ENCODE measurements at regions not wholly inside any gene's neighbourhood (a gene's known extent, or its start where the extent isn't known, plus 50 kb on each side); places are given as distances from the start of the nearest gene placed in this dataset.
"Not testable (repeated sequence)": the region's sequence is repeated elsewhere in the genome, so short reads cannot be mapped to it uniquely, and the experiment has no call there.

DNA sequence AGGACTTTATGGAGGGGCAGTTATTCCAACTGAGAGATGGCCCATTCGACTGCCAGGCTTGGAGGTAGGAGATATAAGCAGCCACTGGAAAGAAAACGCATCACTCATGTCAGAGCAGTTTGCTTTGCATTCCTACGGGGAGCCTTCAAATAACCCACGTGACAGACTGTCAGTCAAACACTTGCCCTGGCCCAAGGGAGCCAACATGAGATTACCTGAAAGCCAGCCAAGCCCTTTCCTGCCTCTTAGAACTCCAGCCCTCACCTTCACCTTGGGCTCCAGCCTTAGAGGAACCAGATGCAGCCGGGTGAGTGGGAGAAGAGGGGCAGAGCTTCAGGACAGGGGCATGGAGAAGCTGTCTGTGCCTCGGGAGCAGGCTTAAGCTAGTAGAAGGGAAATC is 95.3 kb upstream of the CXCL13 start:
- H3K4me3 ChIP-seq (ENCODE audit: low read length), result no peak overlapping the region
- H3K4me1 Mint-ChIP-seq, result no peaks in the 10 kb centered on the region
- DNase-seq, result no peak
- no peaks in the 10 kb centered on the region for H3K4me1 ChIP-seq (ENCODE audit: control insufficient read depth, insufficient read depth, low read length)
- WGBS (ENCODE audit: insufficient coverage), result 84% methylated on average over 6 of the region's 6 CpGs
- no peaks in the 10 kb centered on the region for H3K36me3 ChIP-seq (ENCODE audit: control insufficient read depth, insufficient read depth, low read length)
- H3K36me3 Mint-ChIP-seq, result no peaks in the 10 kb centered on the region
- H3K27me3 Mint-ChIP-seq (ENCODE audit: low read depth in 2 of 2), result no peaks in the 10 kb centered on the region
- ATAC-seq, result no peak
- no peaks in the 10 kb centered on the region for H3K9me3 Mint-ChIP-seq
- no peaks in the 10 kb centered on the region for H3K9me3 ChIP-seq (ENCODE audit: control insufficient read depth, insufficient read depth, low read length)
- intact Hi-C loops (cut with micrococcal nuclease), result no loop called here
- H3K27ac ChIP-seq (ENCODE audit: low read length), result no peak overlapping the region
- H3K27me3 ChIP-seq (ENCODE audit: control insufficient read depth, insufficient read depth, low read length), result no peaks in the 10 kb centered on the region
- H3K4me3 Mint-ChIP-seq, result no peak overlapping the region
- TF ChIP-seq, protein P1, sequence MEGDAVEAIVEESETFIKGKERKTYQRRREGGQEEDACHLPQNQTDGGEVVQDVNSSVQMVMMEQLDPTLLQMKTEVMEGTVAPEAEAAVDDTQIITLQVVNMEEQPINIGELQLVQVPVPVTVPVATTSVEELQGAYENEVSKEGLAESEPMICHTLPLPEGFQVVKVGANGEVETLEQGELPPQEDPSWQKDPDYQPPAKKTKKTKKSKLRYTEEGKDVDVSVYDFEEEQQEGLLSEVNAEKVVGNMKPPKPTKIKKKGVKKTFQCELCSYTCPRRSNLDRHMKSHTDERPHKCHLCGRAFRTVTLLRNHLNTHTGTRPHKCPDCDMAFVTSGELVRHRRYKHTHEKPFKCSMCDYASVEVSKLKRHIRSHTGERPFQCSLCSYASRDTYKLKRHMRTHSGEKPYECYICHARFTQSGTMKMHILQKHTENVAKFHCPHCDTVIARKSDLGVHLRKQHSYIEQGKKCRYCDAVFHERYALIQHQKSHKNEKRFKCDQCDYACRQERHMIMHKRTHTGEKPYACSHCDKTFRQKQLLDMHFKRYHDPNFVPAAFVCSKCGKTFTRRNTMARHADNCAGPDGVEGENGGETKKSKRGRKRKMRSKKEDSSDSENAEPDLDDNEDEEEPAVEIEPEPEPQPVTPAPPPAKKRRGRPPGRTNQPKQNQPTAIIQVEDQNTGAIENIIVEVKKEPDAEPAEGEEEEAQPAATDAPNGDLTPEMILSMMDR (IDR thresholded peaks at IDR 0.05), result no peak
- H3K27ac Mint-ChIP-seq, result no peak overlapping the region

DNA sequence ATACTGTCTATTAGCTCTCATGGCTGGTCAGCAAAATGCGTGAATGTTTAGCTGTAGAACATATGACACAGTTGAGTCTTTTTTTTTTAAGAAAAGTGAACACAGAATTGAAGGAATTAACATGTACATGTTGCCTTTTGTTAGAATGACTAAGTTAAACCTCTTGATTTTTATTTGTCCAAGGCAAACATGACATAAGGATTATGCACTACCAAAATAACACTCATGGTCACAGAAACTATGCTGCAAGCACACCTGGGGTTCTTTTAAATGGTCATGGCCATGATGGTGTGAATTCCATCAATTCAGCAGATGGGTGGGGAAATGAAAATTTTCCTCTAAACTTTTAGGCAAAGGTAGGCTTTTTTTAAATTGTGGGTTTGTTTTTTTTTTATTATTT is 80.1 kb upstream of the CXCL13 start:
- no peaks in the 10 kb centered on the region for H3K36me3 Mint-ChIP-seq
- WGBS (ENCODE audit: insufficient coverage), result 93% methylated on average over 1 of the region's 1 CpG
- H3K4me1 Mint-ChIP-seq, result no peaks in the 10 kb centered on the region
- Histone ChIP-seq H3K27me3 (ENCODE audit: control insufficient read depth, insufficient read depth, low read length) (no peaks in the 10 kb centered on the region), H3K4me1 (ENCODE audit: control insufficient read depth, insufficient read depth, low read length) (no peaks in the 10 kb centered on the region), H3K9me3 (ENCODE audit: control insufficient read depth, insufficient read depth, low read length) (no peaks in the 10 kb centered on the region), H3K36me3 (ENCODE audit: control insufficient read depth, insufficient read depth, low read length) (no peaks in the 10 kb centered on the region), H3K4me3 (ENCODE audit: low read length) (no peak overlapping the region), H3K27ac (ENCODE audit: low read length) (no peak overlapping the region)
- intact Hi-C loops (cut with micrococcal nuclease), result no loop called here
- DNase-seq (no peak), ATAC-seq (no peak)
- H3K4me3 Mint-ChIP-seq, result no peak overlapping the region
- H3K9me3 Mint-ChIP-seq, result peaks cover 0 to 6% of the 10 kb centered on the region in 2 donors
- TF ChIP-seq, protein P1 (IDR thresholded peaks at IDR 0.05), result no peak
- H3K27ac Mint-ChIP-seq, result no peak overlapping the region
- H3K27me3 Mint-ChIP-seq (ENCODE audit: low read depth in 2 of 2), result peaks cover 0 to 7% of the 10 kb centered on the region in 2 donors

DNA sequence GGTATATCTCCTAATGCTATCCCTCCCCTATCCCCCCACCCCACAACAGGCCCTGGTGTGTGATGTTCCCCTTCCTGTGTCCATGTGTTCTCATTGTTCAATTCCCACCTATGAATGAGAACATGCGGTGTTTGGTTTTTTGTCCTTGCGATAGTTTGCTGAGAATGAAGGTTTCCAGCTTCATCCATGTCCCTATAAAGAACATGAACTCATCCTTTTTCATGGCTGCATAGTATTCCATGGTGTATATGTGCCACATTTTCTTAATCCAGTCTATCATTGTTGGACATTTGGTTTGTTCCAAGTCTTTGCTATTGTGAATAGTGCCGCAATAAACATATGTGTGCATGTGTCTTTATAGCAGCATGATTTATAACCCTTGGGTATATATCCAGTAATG is 77.7 kb upstream of the CXCL13 start:
- H3K36me3 ChIP-seq (ENCODE audit: control insufficient read depth, insufficient read depth, low read length); DNase-seq; H3K9me3 Mint-ChIP-seq; intact Hi-C loops (cut with micrococcal nuclease); ATAC-seq; H3K4me1 ChIP-seq (ENCODE audit: control insufficient read depth, insufficient read depth, low read length); H3K4me3 Mint-ChIP-seq; H3K4me1 Mint-ChIP-seq; H3K27me3 ChIP-seq (ENCODE audit: control insufficient read depth, insufficient read depth, low read length); H3K27me3 Mint-ChIP-seq (ENCODE audit: low read depth in 2 of 2); H3K27ac ChIP-seq (ENCODE audit: low read length); H3K4me3 ChIP-seq (ENCODE audit: low read length); H3K36me3 Mint-ChIP-seq; H3K27ac Mint-ChIP-seq; H3K9me3 ChIP-seq (ENCODE audit: control insufficient read depth, insufficient read depth, low read length): not testable (repeated sequence)
- no CpG with 5 or more reads among the region's 3 CpGs for WGBS (ENCODE audit: insufficient coverage)

DNA sequence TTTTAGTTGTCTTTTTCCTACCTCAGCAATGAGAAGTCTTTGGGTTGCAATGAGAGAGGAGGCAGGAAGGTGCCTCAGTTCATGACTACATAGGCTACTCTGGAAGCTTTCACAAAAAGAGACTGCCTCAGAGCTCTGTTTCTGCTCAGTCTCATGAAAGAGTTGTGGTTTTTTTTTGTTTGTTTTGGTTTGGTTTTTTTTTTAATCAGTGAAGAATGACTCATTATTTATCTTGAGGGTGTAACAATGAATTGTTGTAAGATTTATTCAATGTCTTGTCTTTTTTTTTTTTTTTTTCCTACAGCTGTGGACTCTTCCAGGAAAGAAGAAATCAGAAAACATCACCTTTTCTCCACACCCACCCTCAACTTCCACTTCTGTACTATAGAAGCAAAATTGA is 67.5 kb upstream of the CXCL13 start:
- Mint-ChIP-seq H3K4me3 (no peak overlapping the region), H3K4me1 (peaks cover 0 to 7% of the 10 kb centered on the region in 2 donors), H3K36me3 (no peaks in the 10 kb centered on the region), H3K27me3 (ENCODE audit: low read depth in 2 of 2) (peaks cover 0 to 8% of the 10 kb centered on the region in 2 donors), H3K27ac (no peak overlapping the region), H3K9me3 (peaks cover 0 to 5% of the 10 kb centered on the region in 2 donors)
- no peak overlapping the region for H3K4me3 ChIP-seq (ENCODE audit: low read length)
- H3K9me3 ChIP-seq (ENCODE audit: control insufficient read depth, insufficient read depth, low read length), result no peaks in the 10 kb centered on the region
- TF ChIP-seq, protein P1 (IDR thresholded peaks at IDR 0.05), result no peak
- H3K36me3 ChIP-seq (ENCODE audit: control insufficient read depth, insufficient read depth, low read length), result no peaks in the 10 kb centered on the region
- DNase-seq, result no peak
- ATAC-seq, result no peak
- no peaks in the 10 kb centered on the region for H3K27me3 ChIP-seq (ENCODE audit: control insufficient read depth, insufficient read depth, low read length)
- H3K4me1 ChIP-seq (ENCODE audit: control insufficient read depth, insufficient read depth, low read length), result no peaks in the 10 kb centered on the region
- intact Hi-C loops (cut with micrococcal nuclease), result no loop called here
- H3K27ac ChIP-seq (ENCODE audit: low read length), result no peak overlapping the region

All from natural killer cell (primary cell).